Esophagus muscularis mucosa (tissue), 4 donors: ENCODE measurements at regions not wholly inside any gene's neighbourhood (a gene's known extent, or its start where the extent isn't known, plus 50 kb on each side); places are given as distances from the start of the nearest gene placed in this dataset.

Experiments used
- DNase-seq: peaks from one replicate; pipeline ENCODE4 v3.0.0-alpha.2; 2017; ENCODE audit errors: extremely low spot score
- H3K27ac ChIP-seq, 4 donors: fragments of 200-600 bp; sonication (generic); replicated peaks in 1 of 4; 1 replicate in 3 of 4; 2 replicates in 1 of 4; pipeline ENCODE4 v1.5.1; 2016 to 2019; ENCODE audit warnings: mild to moderate bottlenecking in 1 of 4
- H3K27me3 ChIP-seq, 4 donors: fragments of 200-600 bp; sonication (generic); one replicate each; pipeline versions ENCODE4 v1.5.1 to v1.6.0; 2016 to 2019
- H3K36me3 ChIP-seq, 4 donors: fragments of 200-600 bp; sonication (generic); one replicate each; pipeline ENCODE4 v1.5.1; 2016 to 2019
- H3K4me1 ChIP-seq, 4 donors: fragments of 200-600 bp; sonication (generic); one replicate each; pipeline ENCODE4 v1.5.1; 2016 to 2019
- H3K4me3 ChIP-seq, 4 donors: fragments of 200-600 bp; sonication (generic); 1 replicate in 2 of 4; 2 replicates in 2 of 4; pipeline ENCODE4 v1.5.1; 2016 to 2019; ENCODE audit warnings: mild to moderate bottlenecking in 4 of 4, moderate library complexity in 1 of 4
- H3K9me3 ChIP-seq, 4 donors: fragments of 200-600 bp; sonication (generic); 1 replicate in 3 of 4; 2 replicates in 1 of 4; pipeline ENCODE4 v1.5.1; 2016 to 2019
- EP300 ChIP-seq: sonication (generic); formaldehyde crosslinking; IDR thresholded peaks from one replicate; pipeline ENCODE4 v1.6.1; 2017; ENCODE audit warnings: antibody characterized with exemption
- POLR2A ChIP-seq: fragments of 450-650 bp; IDR thresholded peaks from one replicate; pipeline ENCODE4 v1.6.1; 2017; ENCODE audit warnings: antibody characterized with exemption, moderate library complexity, mild to moderate bottlenecking, low read depth
- POLR2AphosphoS5 ChIP-seq, 2 donors: sonication (generic); formaldehyde crosslinking; IDR thresholded peaks; one replicate each; pipeline ENCODE4 v1.6.1; 2017; ENCODE audit warnings: antibody characterized with exemption in 2 of 2
- WGBS: methylation state at CpG from one replicate; pipeline ENCODE4 v1.1.5; 2018; 5-methylcytosine and 5-hydroxymethylcytosine counted together
- intact Hi-C: fragments of 100-400 bp; cut with DNase I; formaldehyde crosslinking; loops from one replicate; pipeline ENCODE4 v1.15.1; 2023
- TF ChIP-seq, protein P1 (sequence below), 3 experiments: fragments of 200-600 bp in 2 of 3; fragments of 450-650 bp in 1 of 3; sonication (generic) in 2 of 3; IDR thresholded peaks; one replicate each; pipeline ENCODE4 v1.5.1; 2017 to 2019; ENCODE audit warnings: antibody characterized with exemption in 3 of 3, mild to moderate bottlenecking in 2 of 3, moderate library complexity in 1 of 3

DNA sequence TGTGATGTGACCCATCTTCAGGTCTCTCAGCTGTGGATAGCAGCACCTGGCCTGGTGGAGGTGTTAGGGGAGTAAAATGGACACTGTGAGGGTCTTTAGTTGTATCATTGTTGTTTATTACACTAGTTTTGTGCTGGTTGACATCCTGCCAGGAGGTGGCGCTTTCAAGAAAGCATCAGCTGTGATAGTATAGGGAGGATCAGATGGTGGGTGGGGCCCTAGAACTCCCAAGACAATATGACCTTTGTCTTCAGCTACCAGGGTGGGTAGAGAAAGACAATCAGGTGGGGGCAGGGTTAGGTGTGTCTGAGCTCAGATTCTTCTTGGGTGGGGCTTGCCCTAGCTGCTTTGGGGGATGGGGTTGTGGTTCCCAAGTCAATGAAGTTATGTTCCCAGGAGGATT, 162.8 kb downstream of the PPP1R2C start:
- TF ChIP-seq POLR2AphosphoS5 (IDR thresholded peaks at IDR 0.05) (no peak), POLR2A (no peak), EP300 (no peak)
- TF ChIP-seq, protein P1, sequence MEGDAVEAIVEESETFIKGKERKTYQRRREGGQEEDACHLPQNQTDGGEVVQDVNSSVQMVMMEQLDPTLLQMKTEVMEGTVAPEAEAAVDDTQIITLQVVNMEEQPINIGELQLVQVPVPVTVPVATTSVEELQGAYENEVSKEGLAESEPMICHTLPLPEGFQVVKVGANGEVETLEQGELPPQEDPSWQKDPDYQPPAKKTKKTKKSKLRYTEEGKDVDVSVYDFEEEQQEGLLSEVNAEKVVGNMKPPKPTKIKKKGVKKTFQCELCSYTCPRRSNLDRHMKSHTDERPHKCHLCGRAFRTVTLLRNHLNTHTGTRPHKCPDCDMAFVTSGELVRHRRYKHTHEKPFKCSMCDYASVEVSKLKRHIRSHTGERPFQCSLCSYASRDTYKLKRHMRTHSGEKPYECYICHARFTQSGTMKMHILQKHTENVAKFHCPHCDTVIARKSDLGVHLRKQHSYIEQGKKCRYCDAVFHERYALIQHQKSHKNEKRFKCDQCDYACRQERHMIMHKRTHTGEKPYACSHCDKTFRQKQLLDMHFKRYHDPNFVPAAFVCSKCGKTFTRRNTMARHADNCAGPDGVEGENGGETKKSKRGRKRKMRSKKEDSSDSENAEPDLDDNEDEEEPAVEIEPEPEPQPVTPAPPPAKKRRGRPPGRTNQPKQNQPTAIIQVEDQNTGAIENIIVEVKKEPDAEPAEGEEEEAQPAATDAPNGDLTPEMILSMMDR (IDR thresholded peaks at IDR 0.05), result no peak
- WGBS, result 53% methylated on average over 1 of the region's 1 CpG

DNA sequence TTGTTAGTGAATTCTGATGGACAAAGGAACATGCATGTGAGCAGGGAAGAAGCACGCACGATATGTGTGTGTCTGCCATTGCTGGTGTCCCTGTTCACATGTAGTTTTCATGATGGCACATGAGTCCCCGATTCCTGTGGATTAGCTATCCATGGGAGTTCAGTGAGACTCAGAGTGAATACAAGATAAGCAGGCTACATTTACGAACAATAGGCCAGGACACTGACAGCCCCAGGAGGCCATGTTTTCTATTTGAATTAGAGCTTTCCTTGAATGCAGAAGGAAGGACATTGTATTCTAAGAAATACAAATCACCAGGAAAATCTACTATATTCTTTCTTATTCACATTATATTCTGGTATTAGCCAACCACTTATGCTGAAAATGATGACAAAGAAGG, 171.4 kb downstream of the PPP1R2C start:
- 93% methylated on average over 4 of the region's 4 CpGs for WGBS
- H3K9me3 ChIP-seq, result no peaks in the 10 kb centered on the region
- intact Hi-C loops, result no loop called here
- no peak overlapping the region for H3K27ac ChIP-seq
- no peaks in the 10 kb centered on the region for H3K36me3 ChIP-seq
- H3K4me1 ChIP-seq, result no peaks in the 10 kb centered on the region
- H3K4me3 ChIP-seq, result no peak overlapping the region
- no peak for TF ChIP-seq POLR2A
- TF ChIP-seq, protein P1 (IDR thresholded peaks at IDR 0.05), result no peak
- TF ChIP-seq POLR2AphosphoS5 (IDR thresholded peaks at IDR 0.05), result no peak
- TF ChIP-seq EP300, result no peak
- DNase-seq, result no peak
- no peaks in the 10 kb centered on the region for H3K27me3 ChIP-seq

More for the DNA sequence above, 162.8 kb downstream of the PPP1R2C start:
- Histone ChIP-seq H3K4me1 (no peaks in the 10 kb centered on the region), H3K9me3 (no peaks in the 10 kb centered on the region), H3K36me3 (no peaks in the 10 kb centered on the region), H3K27me3 (peaks cover 0 to 3% (median 0%) of the 10 kb centered on the region in 4 donors), H3K4me3 (no peak overlapping the region), H3K27ac (no peak overlapping the region)
- no peak for DNase-seq
- intact Hi-C loops, result no loop called here

DNA sequence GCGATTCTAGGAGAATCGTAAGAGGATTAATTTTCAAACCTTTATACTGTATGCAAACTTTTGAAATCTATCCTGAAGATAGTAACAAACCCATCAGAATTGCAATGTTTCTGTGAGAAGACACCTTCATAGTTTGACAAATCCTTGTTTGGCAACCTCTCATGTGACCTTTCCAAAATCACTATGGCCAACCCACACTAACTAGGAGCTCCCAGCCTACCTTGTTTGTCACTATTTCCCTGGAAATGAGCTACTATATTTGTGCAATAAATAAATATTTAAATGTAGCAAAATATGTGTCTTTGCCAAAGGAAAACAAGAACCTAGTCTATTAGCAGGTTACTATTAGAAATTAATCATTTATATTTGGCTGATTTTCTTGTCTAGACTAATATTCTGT, 173.7 kb downstream of the PPP1R2C start:
- intact Hi-C loops, result no loop called here
- H3K4me1 ChIP-seq, result no peaks in the 10 kb centered on the region
- no peak overlapping the region for H3K4me3 ChIP-seq
- no peak overlapping the region for H3K27ac ChIP-seq
- 97% methylated on average over 2 of the region's 2 CpGs for WGBS
- H3K27me3 ChIP-seq, result no peaks in the 10 kb centered on the region
- no peaks in the 10 kb centered on the region for H3K36me3 ChIP-seq
- no peaks in the 10 kb centered on the region for H3K9me3 ChIP-seq
- no peak for DNase-seq
- TF ChIP-seq, protein P1 (IDR thresholded peaks at IDR 0.05), result no peak
- TF ChIP-seq EP300 (no peak), POLR2A (no peak), POLR2AphosphoS5 (IDR thresholded peaks at IDR 0.05) (no peak)

DNA sequence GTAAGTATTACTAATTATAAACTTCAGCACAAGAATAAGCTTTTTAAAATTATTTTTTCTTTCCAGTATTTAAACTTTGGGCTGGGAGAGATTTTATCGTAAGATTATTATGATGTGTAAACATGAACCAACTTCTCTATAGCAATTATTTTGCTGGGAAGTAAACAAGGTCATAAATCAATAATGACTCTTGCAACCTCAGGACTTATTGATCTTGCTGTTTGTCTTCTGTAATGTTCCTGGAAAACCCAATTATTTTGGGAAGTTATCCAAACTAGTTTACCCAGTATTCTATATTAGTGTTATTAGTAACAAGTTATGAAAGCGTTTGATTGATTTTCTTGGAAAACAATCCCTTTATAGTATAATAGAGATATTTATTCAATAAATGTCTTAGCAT, 174.9 kb downstream of the PPP1R2C start:
- intact Hi-C loops, result no loop called here
- Histone ChIP-seq H3K4me3 (no peak overlapping the region), H3K27ac (no peak overlapping the region), H3K9me3 (no peaks in the 10 kb centered on the region), H3K27me3 (no peaks in the 10 kb centered on the region), H3K4me1 (no peaks in the 10 kb centered on the region), H3K36me3 (no peaks in the 10 kb centered on the region)
- TF ChIP-seq, protein P1 (IDR thresholded peaks at IDR 0.05), result no peak
- TF ChIP-seq POLR2A (no peak), EP300 (no peak), POLR2AphosphoS5 (IDR thresholded peaks at IDR 0.05) (no peak)
- no peak for DNase-seq
- 89% methylated on average over 2 of the region's 2 CpGs for WGBS

DNA sequence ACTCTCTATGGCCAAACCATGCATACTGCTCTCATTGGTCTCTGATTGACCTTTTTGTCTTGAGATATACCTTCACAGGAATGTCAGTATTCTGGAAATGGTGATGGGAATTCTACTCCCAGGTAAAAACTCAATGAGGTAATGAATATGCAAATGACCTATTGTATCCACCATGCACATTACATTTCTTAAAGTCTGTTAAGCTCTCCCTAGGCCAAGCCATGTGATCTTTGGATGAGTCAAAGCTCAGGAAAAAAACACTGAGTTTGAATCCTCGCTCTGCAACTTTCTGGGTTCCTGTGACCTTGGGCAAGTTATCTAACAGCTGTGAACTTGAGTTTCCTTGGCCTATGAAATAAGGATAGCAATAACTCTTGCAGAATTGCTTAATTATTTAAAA, 175.4 kb downstream of the PPP1R2C start:
- intact Hi-C loops, result no loop called here
- Histone ChIP-seq H3K27ac (no peak overlapping the region), H3K4me3 (no peak overlapping the region), H3K27me3 (no peaks in the 10 kb centered on the region), H3K9me3 (no peaks in the 10 kb centered on the region), H3K36me3 (no peaks in the 10 kb centered on the region), H3K4me1 (no peaks in the 10 kb centered on the region)
- WGBS, result 91% methylated on average over 1 of the region's 1 CpG
- no peak for TF ChIP-seq POLR2A
- DNase-seq, result no peak
